Fibroblast of lung (primary cell): ENCODE measurements at regions not wholly inside any gene's neighbourhood (a gene's known extent, or its start where the extent isn't known, plus 50 kb on each side); places are given as distances from the start of the nearest gene placed in this dataset.

Experiments used
- CTCF ChIP-seq, 2 donors: IDR thresholded peaks in 1 of 2; conservative IDR thresholded peaks in 1 of 2; 1 replicate in 1 of 2; 2 replicates in 1 of 2; pipeline ENCODE4 v1.5.1; 2011 to 2012; ENCODE audit warnings: low read length in 2 of 2, control low read depth in 1 of 2, inconsistent platforms in 1 of 2, low read depth in 1 of 2, mild to moderate bottlenecking in 1 of 2
- EZH2 ChIP-seq: IDR thresholded peaks from 2 replicates; pipeline ENCODE4 v1.5.1; 2012; ENCODE audit warnings: low read length, control low read depth, mild to moderate bottlenecking; ENCODE audit errors: missing control alignments

GRCh38 chr1:117275055-117275454 lies 64.3 kb upstream of the VTCN1 start:
- TF ChIP-seq CTCF (conservative IDR thresholded peaks at IDR 0.05 in 1 of 2, IDR thresholded peaks at IDR 0.05 in 1 of 2; ENCODE audit: low read depth in 1 of 2, low read length in 2 of 2) (no peak), EZH2 (no peak)
